DND-41 (cell line): ENCODE measurements at regions not wholly inside any gene's neighbourhood (a gene's known extent, or its start where the extent isn't known, plus 50 kb on each side); places are given as distances from the start of the nearest gene placed in this dataset.

Source experiments
- EZH2 ChIP-seq: IDR thresholded peaks from 3 replicates; pipeline ENCODE4 v1.6.1; 2012; ENCODE audit warnings: borderline replicate concordance, low read depth, mild to moderate bottlenecking, moderate library complexity, low read length, inconsistent platforms; ENCODE audit not compliant: severe bottlenecking
- TF ChIP-seq, protein P1 (sequence below): IDR thresholded peaks from 2 replicates; pipeline ENCODE4 v1.5.1; 2012; ENCODE audit warnings: borderline replicate concordance, low read length, moderate library complexity, mild to moderate bottlenecking; ENCODE audit not compliant: poor library complexity, severe bottlenecking; ENCODE audit errors: extremely low read depth

DNA sequence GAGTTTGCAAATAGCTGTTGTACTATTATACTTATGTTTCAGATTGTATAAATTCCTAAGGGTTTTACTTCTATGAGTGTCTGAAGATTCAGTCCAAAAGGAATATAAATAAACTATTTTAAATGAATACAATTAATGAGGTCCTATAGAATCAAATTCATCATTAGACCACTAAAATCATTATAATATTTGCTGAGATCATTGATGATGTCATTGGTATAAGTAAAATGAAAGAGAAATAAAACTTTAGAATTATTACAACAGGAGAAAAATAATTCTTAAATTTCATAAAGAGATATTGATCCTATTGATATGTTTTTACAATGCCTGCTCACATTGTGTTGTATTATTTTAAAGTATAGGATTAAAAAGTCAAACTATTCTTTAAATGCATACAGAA lies 544.0 kb upstream of the ZWINT start:
- TF ChIP-seq, protein P1, sequence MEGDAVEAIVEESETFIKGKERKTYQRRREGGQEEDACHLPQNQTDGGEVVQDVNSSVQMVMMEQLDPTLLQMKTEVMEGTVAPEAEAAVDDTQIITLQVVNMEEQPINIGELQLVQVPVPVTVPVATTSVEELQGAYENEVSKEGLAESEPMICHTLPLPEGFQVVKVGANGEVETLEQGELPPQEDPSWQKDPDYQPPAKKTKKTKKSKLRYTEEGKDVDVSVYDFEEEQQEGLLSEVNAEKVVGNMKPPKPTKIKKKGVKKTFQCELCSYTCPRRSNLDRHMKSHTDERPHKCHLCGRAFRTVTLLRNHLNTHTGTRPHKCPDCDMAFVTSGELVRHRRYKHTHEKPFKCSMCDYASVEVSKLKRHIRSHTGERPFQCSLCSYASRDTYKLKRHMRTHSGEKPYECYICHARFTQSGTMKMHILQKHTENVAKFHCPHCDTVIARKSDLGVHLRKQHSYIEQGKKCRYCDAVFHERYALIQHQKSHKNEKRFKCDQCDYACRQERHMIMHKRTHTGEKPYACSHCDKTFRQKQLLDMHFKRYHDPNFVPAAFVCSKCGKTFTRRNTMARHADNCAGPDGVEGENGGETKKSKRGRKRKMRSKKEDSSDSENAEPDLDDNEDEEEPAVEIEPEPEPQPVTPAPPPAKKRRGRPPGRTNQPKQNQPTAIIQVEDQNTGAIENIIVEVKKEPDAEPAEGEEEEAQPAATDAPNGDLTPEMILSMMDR = no peak
- no peak for TF ChIP-seq EZH2
